ENCODE measurements at regions not wholly inside any gene's neighbourhood (a gene's known extent, or its start where the extent isn't known, plus 50 kb on each side); places are given as distances from the start of the nearest gene placed in this dataset.
A peak's percentile ranks its signal among the peaks of the same experiment; 100 is the strongest.
"Not testable (repeated sequence)": the region's sequence is repeated elsewhere in the genome, so short reads cannot be mapped to it uniquely, and the experiment has no call there.

DNA sequence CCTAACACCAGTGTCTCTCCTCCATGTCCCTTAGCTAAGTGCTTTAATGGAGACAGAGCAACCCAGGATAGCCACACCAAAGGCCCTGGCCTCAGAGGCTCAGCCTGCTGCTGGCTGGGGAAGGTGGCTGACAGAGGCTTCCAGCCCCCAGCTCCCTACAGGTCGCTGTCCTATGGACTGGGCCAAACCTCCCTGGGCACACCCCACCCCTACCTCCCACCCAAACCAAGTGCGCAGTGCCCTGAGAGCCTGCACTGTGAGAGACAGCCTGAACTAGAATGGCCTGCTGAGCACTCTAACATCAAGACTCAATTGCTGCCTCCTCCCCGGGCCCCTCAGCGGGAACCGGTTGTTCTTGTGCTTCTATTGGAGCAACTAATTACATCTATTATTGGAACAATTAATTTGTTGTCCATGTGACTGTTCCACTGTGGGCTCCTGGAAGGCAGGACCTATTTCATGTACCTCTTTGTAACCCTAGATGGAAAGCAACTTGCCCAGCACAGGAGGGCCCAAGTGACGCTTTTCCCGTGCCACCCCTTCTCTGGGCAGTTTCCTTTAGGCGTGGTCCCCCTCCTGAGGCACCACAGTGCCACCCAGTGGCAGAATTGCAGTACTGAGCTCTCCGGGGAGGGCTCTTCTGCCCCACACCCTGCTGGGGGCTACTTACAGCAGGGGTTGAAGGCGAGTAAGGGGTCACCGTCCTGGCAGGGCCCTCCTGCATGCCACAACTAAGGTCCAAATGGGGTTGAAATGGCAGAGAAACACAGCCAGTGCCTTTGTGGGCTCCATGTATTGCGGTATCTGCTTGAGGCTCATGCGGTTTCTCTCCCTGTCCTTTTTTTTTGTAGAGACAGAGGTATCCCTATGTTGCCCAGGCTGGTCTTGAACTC is 63.7 kb upstream of the WAPL start:
- BruUV-seq (replicated peaks) = no TSS peak
- ChIA-PET CTCF (ENCODE audit: unreplicated experiment) (interaction anchor here (0.6 to 1.4 kb wide), 8 partner anchors 12 to 324 kb away, joined by 3 to 6 read pairs (median 3); no protein-coding TSS in a partner anchor), POLR2A (interaction anchor here (0.6 to 3.0 kb wide), 7 partner anchors 8 to 225 kb away, joined by 3 to 17 read pairs (median 4); no protein-coding TSS in a partner anchor)
- peak; percentile 86 for DNase-seq (ENCODE audit: low spot score)
- Histone ChIP-seq H4K20me1 (ENCODE audit: insufficient read depth, low read length) (no peaks in the 10 kb centered on the region), H3K79me2 (ENCODE audit: insufficient read depth, low read depth, low read length) (no peaks in the 10 kb centered on the region), H3K4me2 (ENCODE audit: low read length) (peak overlapping the region; percentile 33), H3K27ac (ENCODE audit: low read depth, low read length, poor library complexity, severe bottlenecking) (no peak overlapping the region), H3K4me1 (ENCODE audit: insufficient read depth, low read length, poor library complexity, severe bottlenecking) (peaks cover 30% of the 10 kb centered on the region), H3K9me2 (ENCODE audit: insufficient read depth, low read length) (no peaks in the 10 kb centered on the region), H3K9me3 (ENCODE audit: low read length) (no peaks in the 10 kb centered on the region), H3K36me3 (ENCODE audit: insufficient read depth, low read length) (no peaks in the 10 kb centered on the region), H2AFZ (ENCODE audit: low read length) (peak overlapping the region; percentile 68; the same call in 1 of the 2 replicates), H3K4me3 (ENCODE audit: low read depth, low read length, poor library complexity, severe bottlenecking) (no peak overlapping the region)
- TF ChIP-seq, protein P1, sequence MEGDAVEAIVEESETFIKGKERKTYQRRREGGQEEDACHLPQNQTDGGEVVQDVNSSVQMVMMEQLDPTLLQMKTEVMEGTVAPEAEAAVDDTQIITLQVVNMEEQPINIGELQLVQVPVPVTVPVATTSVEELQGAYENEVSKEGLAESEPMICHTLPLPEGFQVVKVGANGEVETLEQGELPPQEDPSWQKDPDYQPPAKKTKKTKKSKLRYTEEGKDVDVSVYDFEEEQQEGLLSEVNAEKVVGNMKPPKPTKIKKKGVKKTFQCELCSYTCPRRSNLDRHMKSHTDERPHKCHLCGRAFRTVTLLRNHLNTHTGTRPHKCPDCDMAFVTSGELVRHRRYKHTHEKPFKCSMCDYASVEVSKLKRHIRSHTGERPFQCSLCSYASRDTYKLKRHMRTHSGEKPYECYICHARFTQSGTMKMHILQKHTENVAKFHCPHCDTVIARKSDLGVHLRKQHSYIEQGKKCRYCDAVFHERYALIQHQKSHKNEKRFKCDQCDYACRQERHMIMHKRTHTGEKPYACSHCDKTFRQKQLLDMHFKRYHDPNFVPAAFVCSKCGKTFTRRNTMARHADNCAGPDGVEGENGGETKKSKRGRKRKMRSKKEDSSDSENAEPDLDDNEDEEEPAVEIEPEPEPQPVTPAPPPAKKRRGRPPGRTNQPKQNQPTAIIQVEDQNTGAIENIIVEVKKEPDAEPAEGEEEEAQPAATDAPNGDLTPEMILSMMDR (conservative IDR thresholded peaks at IDR 0.05; ENCODE audit: low read length) = peak; percentile 98
- TF ChIP-seq EZH2phosphoT487 (IDR thresholded peaks at IDR 0.05; ENCODE audit: borderline replicate concordance, low read depth, low read length) = no peak
- intact Hi-C loops (cut with micrococcal nuclease; ENCODE audit: unreplicated experiment) = loop anchor here (1.0 to 10.0 kb wide), 6 partner anchors 185 to 590 kb away; partner anchors contain the start of gene GRID1

DNA sequence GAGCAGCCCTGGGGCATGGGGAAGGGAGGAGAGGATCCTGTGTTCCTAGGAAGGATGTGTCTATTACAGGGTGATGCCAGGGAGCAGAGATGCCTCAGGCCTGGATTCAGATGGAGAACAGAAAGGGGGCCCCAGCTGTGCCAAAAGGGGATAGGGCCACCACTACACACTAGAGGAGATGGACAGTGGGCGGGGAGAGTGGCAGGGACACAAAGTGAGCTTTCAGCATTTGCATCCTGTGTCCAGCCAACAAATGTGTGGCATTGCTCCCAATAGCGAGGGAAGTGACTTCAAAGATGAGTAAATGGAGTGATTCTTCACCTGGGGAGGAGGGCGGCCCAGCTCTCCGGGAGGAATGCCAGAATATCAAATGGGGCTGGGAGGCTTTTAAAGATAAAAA is 64.9 kb upstream of the WAPL start:
- Histone ChIP-seq H3K9me3 (ENCODE audit: low read length) (no peaks in the 10 kb centered on the region), H3K36me3 (ENCODE audit: insufficient read depth, low read length) (no peaks in the 10 kb centered on the region), H3K4me1 (ENCODE audit: insufficient read depth, low read length, poor library complexity, severe bottlenecking) (peaks cover 23% of the 10 kb centered on the region), H2AFZ (ENCODE audit: low read length) (no peak overlapping the region), H3K79me2 (ENCODE audit: insufficient read depth, low read depth, low read length) (no peaks in the 10 kb centered on the region), H4K20me1 (ENCODE audit: insufficient read depth, low read length) (no peaks in the 10 kb centered on the region), H3K9me2 (ENCODE audit: insufficient read depth, low read length) (no peaks in the 10 kb centered on the region), H3K4me3 (ENCODE audit: low read depth, low read length, poor library complexity, severe bottlenecking) (no peak overlapping the region), H3K4me2 (ENCODE audit: low read length) (no peak overlapping the region), H3K27ac (ENCODE audit: low read depth, low read length, poor library complexity, severe bottlenecking) (no peak overlapping the region)
- TF ChIP-seq EZH2phosphoT487 (IDR thresholded peaks at IDR 0.05; ENCODE audit: borderline replicate concordance, low read depth, low read length) = no peak
- TF ChIP-seq, protein P1 (conservative IDR thresholded peaks at IDR 0.05; ENCODE audit: low read length) = no peak
- POLR2A ChIA-PET = interaction anchor here (1.3 to 3.0 kb wide), 2 partner anchors 193 to 197 kb away, joined by 4 to 14 read pairs; no protein-coding TSS in a partner anchor
- CTCF ChIA-PET (ENCODE audit: unreplicated experiment) = interaction anchor here (0.6 kb wide), 1 partner anchor 62 kb away, joined by 3 read pairs; no protein-coding TSS in a partner anchor
- intact Hi-C loops (cut with micrococcal nuclease; ENCODE audit: unreplicated experiment) = loop anchor here (10.0 kb wide), 2 partner anchors 482 to 592 kb away; no protein-coding TSS in a partner anchor
- no peak for DNase-seq (ENCODE audit: low spot score)
- BruUV-seq (replicated peaks) = no TSS peak

DNA sequence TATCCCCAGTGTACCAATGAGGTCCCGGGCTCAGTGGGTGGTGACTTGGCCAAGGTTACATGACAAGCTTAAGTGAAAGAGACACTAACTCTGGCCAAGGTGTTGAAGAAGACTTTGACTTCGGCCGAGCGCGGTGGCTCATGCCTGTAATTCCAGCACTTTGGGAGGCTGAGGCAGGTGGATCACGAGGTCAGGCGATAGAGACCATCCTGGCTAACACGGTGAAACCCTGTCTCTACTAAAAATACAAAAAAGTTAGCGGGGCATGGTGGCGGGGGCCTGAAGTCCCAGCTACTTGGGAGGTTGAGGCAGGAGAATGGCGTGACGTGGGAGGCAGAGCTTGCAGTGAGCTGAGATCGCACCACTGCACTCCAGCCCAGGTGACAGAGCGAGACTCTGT is 65.6 kb upstream of the OPN4 start:
- not testable (repeated sequence) for BruUV-seq (replicated peaks); H2AFZ ChIP-seq (ENCODE audit: low read length); H3K4me2 ChIP-seq (ENCODE audit: low read length); H3K27ac ChIP-seq (ENCODE audit: low read depth, low read length, poor library complexity, severe bottlenecking); DNase-seq (ENCODE audit: low spot score); H3K4me3 ChIP-seq (ENCODE audit: low read depth, low read length, poor library complexity, severe bottlenecking); H3K9me3 ChIP-seq (ENCODE audit: low read length); H3K9me2 ChIP-seq (ENCODE audit: insufficient read depth, low read length); H4K20me1 ChIP-seq (ENCODE audit: insufficient read depth, low read length); H3K36me3 ChIP-seq (ENCODE audit: insufficient read depth, low read length); H3K79me2 ChIP-seq (ENCODE audit: insufficient read depth, low read depth, low read length)
- POLR2A ChIA-PET = interaction anchor here (0.6 to 0.7 kb wide), 3 partner anchors 10 to 41 kb away, joined by 5 to 7 read pairs (median 5); no protein-coding TSS in a partner anchor
- peaks cover 20% of the 10 kb centered on the region for H3K4me1 ChIP-seq (ENCODE audit: insufficient read depth, low read length, poor library complexity, severe bottlenecking)
- intact Hi-C loops (cut with micrococcal nuclease; ENCODE audit: unreplicated experiment) = loop anchor here (10.0 kb wide), 2 partner anchors 484 to 594 kb away; no protein-coding TSS in a partner anchor
- CTCF ChIA-PET (ENCODE audit: unreplicated experiment) = interaction anchor here (1.0 kb wide), 1 partner anchor 195 kb away, joined by 5 read pairs; no protein-coding TSS in a partner anchor
